SU-DHL-6 (cell line): ENCODE measurements at regions not wholly inside any gene's neighbourhood (a gene's known extent, or its start where the extent isn't known, plus 50 kb on each side); places are given as distances from the start of the nearest gene placed in this dataset.

ENCODE experiments used
- CTCF ChIP-seq: fragments of 200-600 bp; sonication (generic); IDR thresholded peaks from one replicate; pipeline ENCODE4 v1.5.1; 2017; ENCODE audit warnings: antibody characterized with exemption, mild to moderate bottlenecking, low read length, moderate library complexity; ENCODE audit not compliant: insufficient read depth, poor library complexity, severe bottlenecking
- EZH2phosphoT487 ChIP-seq: fragments of 200-600 bp; sonication (generic), shearing (Covaris generic); conservative IDR thresholded peaks from 2 replicates; pipeline ENCODE4 v1.6.1; 2018; ENCODE audit warnings: mild to moderate bottlenecking, antibody characterized with exemption, low read length, moderate library complexity, mixed read lengths

GRCh38 chr16:54694651-54695050 lies 236.0 kb upstream of the IRX5 start:
- TF ChIP-seq EZH2phosphoT487 (no peak), CTCF (no peak)
